ENCODE measurements at regions not wholly inside any gene's neighbourhood (a gene's known extent, or its start where the extent isn't known, plus 50 kb on each side); places are given as distances from the start of the nearest gene placed in this dataset.
"Not testable (repeated sequence)": the region's sequence is repeated elsewhere in the genome, so short reads cannot be mapped to it uniquely, and the experiment has no call there.

DNA sequence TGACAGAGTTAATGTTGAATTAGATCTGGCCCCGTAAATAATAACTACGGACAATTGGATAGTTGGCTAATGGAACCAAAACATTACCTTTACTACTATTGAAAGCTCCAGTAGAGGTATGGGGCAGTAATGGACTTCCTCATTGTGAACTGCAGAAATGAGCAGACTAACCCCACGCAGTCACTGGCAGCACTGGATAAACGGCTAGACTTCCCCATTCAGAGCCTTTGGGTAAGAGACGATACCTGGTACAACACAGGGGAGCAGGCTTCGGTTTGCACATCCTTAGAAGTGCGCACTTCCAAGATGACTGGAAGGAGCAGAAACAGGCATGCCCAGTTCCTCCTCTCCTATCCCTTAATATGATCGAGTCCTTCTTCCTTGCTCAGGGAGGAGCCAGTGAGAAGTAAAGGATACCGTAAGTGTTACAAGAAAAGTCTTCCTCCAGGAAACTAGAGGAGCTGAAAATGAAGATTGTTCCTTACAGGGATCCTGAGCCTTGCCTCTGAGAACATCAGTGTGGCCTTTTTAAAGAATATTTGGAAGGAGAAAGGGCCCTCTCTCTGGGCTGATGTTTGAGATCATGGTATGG lies 100.5 kb upstream of the NECTIN3 start:
- Histone ChIP-seq H3K36me3 (ENCODE audit: insufficient read depth, low read length) (no peaks in the 10 kb centered on the region), H3K9me3 (ENCODE audit: control insufficient read depth in 1 of 2, low read length in 2 of 2) (no peaks in the 10 kb centered on the region), H3K27me3 (ENCODE audit: insufficient read depth, low read length) (no peaks in the 10 kb centered on the region), H3K4me3 (ENCODE audit: low read length in 2 of 2) (no peak overlapping the region), H3K4me1 (ENCODE audit: insufficient read depth, low read length) (no peaks in the 10 kb centered on the region), H3K27ac (ENCODE audit: low read depth, low read length) (no peak overlapping the region)
- CTCF ChIA-PET (ENCODE audit: partially characterized antibody): no interaction called here
- peaks cover 0 to 9% (median 6%) of the 10 kb centered on the region in 8 donors for H3K9me3 Mint-ChIP-seq
- intact Hi-C loops (cut with micrococcal nuclease): no loop called here
- DNase-seq: no peak
- H3K36me3 Mint-ChIP-seq: no peaks in the 10 kb centered on the region
- no peak overlapping the region for H3K4me3 Mint-ChIP-seq
- H3K4me1 Mint-ChIP-seq: no peaks in the 10 kb centered on the region
- peaks cover 3 to 6% of the 10 kb centered on the region in 2 donors for H3K27me3 Mint-ChIP-seq
- POLR2A ChIA-PET (ENCODE audit: partially characterized antibody): no interaction called here
- no peak overlapping the region for H3K27ac Mint-ChIP-seq

DNA sequence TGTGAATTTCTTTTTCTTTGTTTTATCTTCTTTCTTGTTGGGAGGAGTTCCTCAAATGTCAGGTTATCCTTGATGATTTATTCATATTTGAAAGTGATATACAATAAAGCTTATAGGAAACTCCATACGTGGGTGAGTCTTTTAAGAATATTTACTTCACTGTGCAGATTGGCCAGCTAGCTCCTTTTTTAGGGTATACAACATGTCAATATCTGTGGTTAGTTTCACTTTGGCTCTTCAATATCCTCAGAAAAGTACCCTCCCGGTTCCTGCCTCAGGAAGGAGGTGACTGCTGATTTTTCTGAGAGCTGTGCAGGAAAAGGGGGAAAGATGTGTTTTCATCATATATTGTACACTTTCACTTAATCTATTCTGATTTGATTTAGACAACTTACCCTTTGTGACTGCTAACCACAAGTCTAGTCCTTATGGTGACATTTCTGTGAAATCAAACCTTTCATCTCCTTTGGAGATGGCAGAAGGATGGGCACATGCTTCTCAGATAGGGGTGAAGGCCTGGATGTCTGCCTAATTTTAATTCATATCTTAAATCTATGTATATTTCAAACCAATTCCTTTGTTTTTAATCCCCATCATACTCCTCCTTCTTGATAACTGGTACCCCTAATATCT lies 98.2 kb upstream of the NECTIN3 start:
- ChIA-PET POLR2A (ENCODE audit: partially characterized antibody) (no interaction called here), CTCF (ENCODE audit: partially characterized antibody) (no interaction called here)
- H3K36me3 ChIP-seq (ENCODE audit: insufficient read depth, low read length): no peaks in the 10 kb centered on the region
- intact Hi-C loops (cut with micrococcal nuclease): no loop called here
- H3K36me3 Mint-ChIP-seq: no peaks in the 10 kb centered on the region
- peaks cover 0 to 8% (median 4%) of the 10 kb centered on the region in 8 donors for H3K9me3 Mint-ChIP-seq
- no peaks in the 10 kb centered on the region for H3K9me3 ChIP-seq (ENCODE audit: control insufficient read depth in 1 of 2, low read length in 2 of 2)
- no peak overlapping the region for H3K27ac Mint-ChIP-seq
- H3K27ac ChIP-seq (ENCODE audit: low read depth, low read length): no peak overlapping the region
- no peak overlapping the region for H3K4me3 Mint-ChIP-seq
- DNase-seq: no peak
- H3K27me3 Mint-ChIP-seq: peaks cover 3 to 9% of the 10 kb centered on the region in 2 donors
- no peak overlapping the region for H3K4me3 ChIP-seq (ENCODE audit: low read length in 2 of 2)
- H3K27me3 ChIP-seq (ENCODE audit: insufficient read depth, low read length): no peaks in the 10 kb centered on the region
- H3K4me1 ChIP-seq (ENCODE audit: insufficient read depth, low read length): no peaks in the 10 kb centered on the region
- H3K4me1 Mint-ChIP-seq: no peaks in the 10 kb centered on the region

DNA sequence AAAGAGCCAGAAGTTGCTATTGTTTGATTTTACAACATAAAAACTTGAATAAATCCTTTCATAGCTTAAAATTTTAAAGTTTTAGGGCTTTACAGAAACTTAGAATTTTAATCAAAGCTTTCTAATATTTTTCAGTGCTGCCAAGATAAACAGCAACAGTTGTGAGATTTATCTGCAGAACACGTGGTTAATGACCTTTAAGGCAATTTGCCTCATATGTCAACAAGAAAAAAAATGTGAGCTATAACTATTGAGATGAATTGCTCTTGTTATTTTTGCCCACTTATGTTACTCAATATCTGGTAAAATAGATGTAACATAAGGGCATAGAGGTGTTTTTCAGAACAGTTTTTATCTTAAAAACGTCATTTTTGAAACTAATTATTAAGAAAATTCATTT lies 96.7 kb upstream of the NECTIN3 start:
- no peak overlapping the region for H3K27ac ChIP-seq (ENCODE audit: low read depth, low read length)
- ChIA-PET POLR2A (ENCODE audit: partially characterized antibody) (no interaction called here), CTCF (ENCODE audit: partially characterized antibody) (interaction anchor here (0.6 kb wide), 1 partner anchor 50 kb away, joined by 3 read pairs; no protein-coding TSS in a partner anchor)
- H3K4me3 ChIP-seq (ENCODE audit: low read length in 2 of 2): no peak overlapping the region
- H3K9me3 Mint-ChIP-seq: peaks cover 0 to under 1% (median 0%) of the 10 kb centered on the region in 8 donors
- peaks cover 3 to 9% of the 10 kb centered on the region in 2 donors for H3K27me3 Mint-ChIP-seq
- no peaks in the 10 kb centered on the region for H3K9me3 ChIP-seq (ENCODE audit: control insufficient read depth in 1 of 2, low read length in 2 of 2)
- no peaks in the 10 kb centered on the region for H3K27me3 ChIP-seq (ENCODE audit: insufficient read depth, low read length)
- no peaks in the 10 kb centered on the region for H3K4me1 Mint-ChIP-seq
- no peaks in the 10 kb centered on the region for H3K4me1 ChIP-seq (ENCODE audit: insufficient read depth, low read length)
- H3K4me3 Mint-ChIP-seq: no peak overlapping the region
- no peak overlapping the region for H3K27ac Mint-ChIP-seq
- DNase-seq: no peak
- no peaks in the 10 kb centered on the region for H3K36me3 ChIP-seq (ENCODE audit: insufficient read depth, low read length)
- no peaks in the 10 kb centered on the region for H3K36me3 Mint-ChIP-seq
- intact Hi-C loops (cut with micrococcal nuclease): no loop called here

DNA sequence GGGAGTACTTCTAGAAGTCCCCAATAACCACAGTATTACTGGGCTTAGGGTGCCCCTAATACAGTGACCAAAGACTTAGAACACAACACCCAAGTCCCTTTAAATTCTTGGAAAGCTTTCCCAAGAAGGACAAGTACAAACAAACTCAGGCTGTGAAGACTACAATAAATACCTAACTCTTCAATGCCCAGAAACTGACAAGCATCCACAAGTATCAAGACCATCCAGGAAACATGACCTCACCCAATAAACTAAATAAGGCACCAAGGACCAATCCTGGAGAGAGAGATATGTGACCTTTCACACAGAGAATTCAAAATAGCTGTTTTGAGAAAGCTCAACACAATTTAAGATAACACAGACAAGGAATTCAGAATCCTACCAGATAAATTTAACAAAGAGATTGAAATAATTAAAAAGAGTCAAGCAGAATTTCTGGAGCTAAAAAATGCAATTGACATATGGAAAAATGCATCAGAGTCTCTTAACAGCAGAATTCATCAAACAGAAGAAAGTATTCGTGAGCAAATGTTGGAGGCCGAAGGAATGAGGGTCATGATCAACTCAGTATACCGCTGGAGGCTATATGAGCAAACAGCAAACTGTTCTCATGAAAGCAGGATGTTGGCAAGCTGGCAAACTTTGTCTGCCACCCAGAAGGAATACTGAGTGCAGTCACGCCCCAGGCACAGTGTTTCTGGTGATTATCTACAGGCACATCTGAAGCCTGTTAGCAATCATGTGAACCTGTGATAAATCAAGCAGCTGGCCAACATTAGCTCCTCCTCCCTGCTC lies 87.0 kb upstream of the NECTIN3 start:
- DNase-seq: no peak
- no peaks in the 10 kb centered on the region for H3K4me1 ChIP-seq (ENCODE audit: insufficient read depth, low read length)
- no peak overlapping the region for H3K27ac ChIP-seq (ENCODE audit: low read depth, low read length)
- Mint-ChIP-seq H3K27me3 (peaks cover 1 to 4% of the 10 kb centered on the region in 2 donors), H3K27ac (no peak overlapping the region), H3K4me1 (no peaks in the 10 kb centered on the region), H3K9me3 (peaks cover 0 to 13% (median 6%) of the 10 kb centered on the region in 8 donors), H3K4me3 (no peak overlapping the region), H3K36me3 (peaks cover 0 to 4% of the 10 kb centered on the region in 2 donors)
- CTCF ChIA-PET (ENCODE audit: partially characterized antibody): no interaction called here
- H3K9me3 ChIP-seq (ENCODE audit: control insufficient read depth in 1 of 2, low read length in 2 of 2): no peaks in the 10 kb centered on the region
- H3K4me3 ChIP-seq (ENCODE audit: low read length in 2 of 2): no peak overlapping the region
- intact Hi-C loops (cut with micrococcal nuclease): no loop called here
- no peaks in the 10 kb centered on the region for H3K36me3 ChIP-seq (ENCODE audit: insufficient read depth, low read length)
- POLR2A ChIA-PET (ENCODE audit: partially characterized antibody): no interaction called here
- no peaks in the 10 kb centered on the region for H3K27me3 ChIP-seq (ENCODE audit: insufficient read depth, low read length)

DNA sequence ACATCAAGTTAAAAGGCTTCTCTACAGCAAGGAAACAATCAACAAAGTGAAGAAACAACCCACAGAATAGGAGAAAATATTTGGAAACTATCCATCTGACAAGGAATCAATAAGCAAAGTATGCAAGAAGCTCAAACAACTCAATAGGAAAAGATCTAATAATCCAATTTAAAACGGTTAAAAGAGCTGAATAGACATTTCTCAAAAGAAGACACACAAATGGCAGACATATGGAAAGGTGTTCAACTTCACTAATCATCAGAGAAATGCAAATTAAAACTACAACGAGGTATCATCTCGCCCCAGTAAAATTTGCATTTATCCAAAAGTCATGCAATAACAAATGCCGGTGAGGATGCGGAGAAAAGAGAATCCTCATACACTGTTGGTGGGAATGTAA lies 82.2 kb upstream of the NECTIN3 start:
- Histone ChIP-seq H3K9me3 (ENCODE audit: control insufficient read depth in 1 of 2, low read length in 2 of 2) (no peaks in the 10 kb centered on the region), H3K27ac (ENCODE audit: low read depth, low read length) (no peak overlapping the region), H3K27me3 (ENCODE audit: insufficient read depth, low read length) (no peaks in the 10 kb centered on the region), H3K36me3 (ENCODE audit: insufficient read depth, low read length) (no peaks in the 10 kb centered on the region), H3K4me1 (ENCODE audit: insufficient read depth, low read length) (no peaks in the 10 kb centered on the region), H3K4me3 (ENCODE audit: low read length in 2 of 2) (no peak overlapping the region)
- no peak overlapping the region for H3K4me3 Mint-ChIP-seq
- H3K36me3 Mint-ChIP-seq: peaks cover 0 to 3% of the 10 kb centered on the region in 2 donors
- ChIA-PET POLR2A (ENCODE audit: partially characterized antibody) (no interaction called here), CTCF (ENCODE audit: partially characterized antibody) (no interaction called here)
- H3K9me3 Mint-ChIP-seq: peaks cover 0 to 13% (median 5%) of the 10 kb centered on the region in 8 donors
- intact Hi-C loops (cut with micrococcal nuclease): no loop called here
- no peak for DNase-seq
- no peaks in the 10 kb centered on the region for H3K4me1 Mint-ChIP-seq
- no peak overlapping the region for H3K27ac Mint-ChIP-seq
- H3K27me3 Mint-ChIP-seq: peaks cover 1 to 4% of the 10 kb centered on the region in 2 donors

DNA sequence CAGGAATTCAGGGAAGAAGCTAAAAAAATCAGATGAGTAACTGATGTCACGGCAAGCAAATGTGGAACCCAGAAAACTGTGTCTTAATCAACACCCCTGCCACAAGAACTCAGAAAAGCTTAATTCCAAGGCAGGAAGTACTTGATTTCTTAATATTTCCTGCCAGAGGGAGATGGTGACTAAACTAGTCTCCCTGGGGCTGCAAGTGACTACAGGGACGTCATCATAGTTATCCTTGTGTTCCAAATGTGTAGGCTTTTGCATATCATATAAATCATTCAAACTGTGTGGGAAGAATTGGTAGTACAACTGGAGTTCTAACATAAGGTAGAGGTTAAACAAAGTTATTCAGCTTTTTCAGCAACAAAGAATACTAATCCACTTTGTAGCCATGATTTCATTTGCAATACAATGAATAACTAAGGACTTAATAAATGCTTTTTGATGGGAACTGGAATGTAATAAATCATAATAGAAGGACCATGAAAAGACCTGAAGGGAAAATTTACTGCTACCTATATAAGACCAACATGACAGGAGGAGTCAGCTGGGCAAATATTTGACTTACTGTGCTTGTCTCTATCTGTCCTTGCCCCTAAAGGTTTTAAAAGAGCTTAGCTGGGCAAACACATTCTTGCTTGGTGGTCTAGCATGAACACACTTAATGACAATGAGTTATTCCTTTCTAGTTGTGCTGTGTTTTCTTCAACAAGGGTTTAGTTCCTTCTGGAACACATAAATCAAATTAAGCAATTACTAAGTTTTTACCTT lies 76.0 kb upstream of the NECTIN3 start:
- POLR2A ChIA-PET (ENCODE audit: partially characterized antibody): no interaction called here
- Histone ChIP-seq H3K27me3 (ENCODE audit: insufficient read depth, low read length) (no peaks in the 10 kb centered on the region), H3K36me3 (ENCODE audit: insufficient read depth, low read length) (no peaks in the 10 kb centered on the region), H3K4me1 (ENCODE audit: insufficient read depth, low read length) (no peaks in the 10 kb centered on the region), H3K4me3 (ENCODE audit: low read length in 2 of 2) (no peak overlapping the region), H3K9me3 (ENCODE audit: control insufficient read depth in 1 of 2, low read length in 2 of 2) (no peaks in the 10 kb centered on the region), H3K27ac (ENCODE audit: low read depth, low read length) (no peak overlapping the region)
- H3K4me1 Mint-ChIP-seq: no peaks in the 10 kb centered on the region
- CTCF ChIA-PET (ENCODE audit: partially characterized antibody): interaction anchor here (0.9 kb wide), 1 partner anchor 16 kb away, joined by 3 read pairs; no protein-coding TSS in a partner anchor
- intact Hi-C loops (cut with micrococcal nuclease): no loop called here
- H3K36me3 Mint-ChIP-seq: no peaks in the 10 kb centered on the region
- no peaks in the 10 kb centered on the region for H3K9me3 Mint-ChIP-seq
- peaks cover 0 to 6% of the 10 kb centered on the region in 2 donors for H3K27me3 Mint-ChIP-seq
- DNase-seq: no peak
- no peak overlapping the region for H3K27ac Mint-ChIP-seq
- H3K4me3 Mint-ChIP-seq: no peak overlapping the region

DNA sequence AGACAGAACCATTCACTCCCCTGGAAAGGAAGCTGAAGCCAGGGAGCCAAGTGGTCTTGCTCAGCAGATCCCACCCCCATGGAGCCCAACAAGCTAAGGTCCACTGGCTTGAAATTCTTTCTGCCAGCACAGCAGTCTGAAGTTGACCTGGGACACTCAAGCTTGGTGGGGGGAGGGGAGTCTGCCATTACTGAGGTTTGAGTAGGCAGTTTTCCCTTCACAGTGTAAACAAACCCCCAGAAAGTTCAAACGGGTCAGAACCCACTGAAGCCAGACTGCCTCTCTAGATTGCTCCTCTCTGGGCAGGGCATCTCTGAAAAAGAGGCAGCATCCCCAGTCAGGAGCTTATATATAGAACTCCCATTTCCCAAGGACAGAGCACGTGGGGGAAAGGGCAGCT lies 72.8 kb upstream of the NECTIN3 start:
- H3K36me3 Mint-ChIP-seq; H3K4me1 Mint-ChIP-seq; DNase-seq; H3K9me3 ChIP-seq (ENCODE audit: control insufficient read depth in 1 of 2, low read length in 2 of 2); H3K27me3 Mint-ChIP-seq; H3K9me3 Mint-ChIP-seq; H3K27ac Mint-ChIP-seq; POLR2A ChIA-PET (ENCODE audit: partially characterized antibody); intact Hi-C loops (cut with micrococcal nuclease); H3K27ac ChIP-seq (ENCODE audit: low read depth, low read length); H3K27me3 ChIP-seq (ENCODE audit: insufficient read depth, low read length); H3K4me1 ChIP-seq (ENCODE audit: insufficient read depth, low read length); H3K4me3 Mint-ChIP-seq; H3K4me3 ChIP-seq (ENCODE audit: low read length in 2 of 2); H3K36me3 ChIP-seq (ENCODE audit: insufficient read depth, low read length); CTCF ChIA-PET (ENCODE audit: partially characterized antibody): not testable (repeated sequence)

Data from CD4-positive, alpha-beta memory T cell (primary cell).